Gastrocnemius medialis (tissue), 4 donors: ENCODE measurements at regions not wholly inside any gene's neighbourhood (a gene's known extent, or its start where the extent isn't known, plus 50 kb on each side); places are given as distances from the start of the nearest gene placed in this dataset.

ENCODE experiments used
- ATAC-seq, 2 donors: fragments of 150-250 bp; one replicate each; pipeline ENCODE4 v1.9.1; 2016
- DNase-seq, 2 donors: peaks; one replicate each; pipeline ENCODE4 v3.0.0-alpha.2; 2019
- H3K27ac ChIP-seq, 4 donors: fragments of 200-600 bp; sonication (generic); 1 replicate in 1 of 4; 2 replicates in 3 of 4; pipeline ENCODE4 v1.5.1; 2016 to 2018; ENCODE audit warnings: mild to moderate bottlenecking in 2 of 4, moderate library complexity in 1 of 4
- H3K27me3 ChIP-seq, 3 donors: fragments of 200-600 bp; sonication (generic) in 2 of 3; 1 replicate in 1 of 3; 2 replicates in 2 of 3; pipeline versions ENCODE4 v1.5.1 to v1.6.0; 2016 to 2019; ENCODE audit warnings: mild to moderate bottlenecking in 1 of 3, moderate library complexity in 1 of 3
- H3K36me3 ChIP-seq, 2 donors: fragments of 200-600 bp; sonication (generic) in 1 of 2; one replicate each; pipeline ENCODE4 v1.5.1; 2017 to 2018
- H3K4me1 ChIP-seq, 2 donors: fragments of 200-600 bp; sonication (generic) in 1 of 2; one replicate each; pipeline ENCODE4 v1.5.1; 2016 to 2017; ENCODE audit warnings: mild to moderate bottlenecking in 2 of 2
- H3K4me3 ChIP-seq, 4 donors: fragments of 200-600 bp; sonication (generic) in 3 of 4; 1 replicate in 1 of 4; 2 replicates in 3 of 4; pipeline ENCODE4 v1.5.1; 2016 to 2019; ENCODE audit warnings: mild to moderate bottlenecking in 2 of 4
- H3K9me3 ChIP-seq, 3 donors: fragments of 200-600 bp; sonication (generic) in 2 of 3; 1 replicate in 1 of 3; 2 replicates in 2 of 3; pipeline ENCODE4 v1.5.1; 2016 to 2019
- POLR2A ChIP-seq, 2 donors: fragments of 450-650 bp; IDR thresholded peaks; one replicate each; pipeline ENCODE4 v1.6.1; 2017; ENCODE audit warnings: antibody characterized with exemption in 2 of 2, mild to moderate bottlenecking in 2 of 2, moderate library complexity in 2 of 2
- in situ Hi-C, 4 donors: fragments of 200-750 bp; cut with MboI; loops; one replicate each; pipeline versions ENCODE4 v1.15.0 to v1.8.0; 2017; ENCODE audit warnings: low sequenced_read_pairs in 4 of 4
- intact Hi-C: fragments of 100-400 bp; cut with DNase I; formaldehyde crosslinking; loops from one replicate; pipeline ENCODE4 v1.15.1; 2023; ENCODE audit warnings: low total_unique reads
- TF ChIP-seq, protein P1 (sequence below), 5 experiments: fragments of 450-650 bp in 3 of 5; fragments of 200-600 bp in 2 of 5; sonication (generic) in 2 of 5; IDR thresholded peaks in 4 of 5; conservative IDR thresholded peaks in 1 of 5; 1 replicate in 4 of 5; 2 replicates in 1 of 5; pipeline ENCODE4 v1.5.1; 2016 to 2019; ENCODE audit warnings: antibody characterized with exemption in 5 of 5, mild to moderate bottlenecking in 3 of 5, moderate library complexity in 3 of 5

DNA sequence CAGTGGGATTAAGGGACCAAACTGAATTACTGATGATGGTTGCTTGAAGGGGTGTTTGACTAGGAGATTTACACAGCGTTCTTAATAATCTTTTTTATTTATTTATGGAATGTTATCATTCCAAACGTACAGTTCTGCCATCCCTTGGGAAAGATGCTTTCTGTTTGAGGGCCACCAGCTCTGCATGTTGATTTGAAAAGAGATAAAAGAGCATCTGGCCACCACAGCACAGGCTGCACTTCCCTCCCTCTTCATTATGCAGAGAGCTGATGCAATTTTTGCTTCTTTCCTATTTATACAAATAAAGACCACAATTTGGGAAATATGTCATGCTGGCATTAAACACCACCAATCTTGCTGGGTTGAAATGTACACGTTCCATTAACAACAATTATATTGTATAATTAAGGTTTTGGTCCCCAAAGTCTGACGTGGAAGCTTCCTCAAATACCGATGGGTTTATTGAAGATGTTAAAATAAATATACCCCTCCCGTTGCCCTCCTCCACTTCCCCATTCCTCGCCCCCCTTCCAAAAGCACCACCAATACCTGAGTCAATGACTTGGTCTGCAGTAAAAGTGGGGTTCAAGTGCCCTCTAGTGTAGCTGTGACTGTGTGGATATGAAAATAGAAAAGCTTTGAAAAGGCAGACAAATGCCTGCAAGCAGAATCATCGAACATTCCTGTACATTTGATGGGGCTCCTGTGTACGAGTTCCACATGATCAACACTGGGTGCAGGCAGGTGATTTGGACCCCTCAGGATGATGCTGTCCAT is 211.9 kb downstream of the HRH4 start:
- no peak overlapping the region for H3K27ac ChIP-seq
- in situ Hi-C loops, result no loop called here
- TF ChIP-seq POLR2A (IDR thresholded peaks at IDR 0.05), result no peak
- TF ChIP-seq, protein P1, sequence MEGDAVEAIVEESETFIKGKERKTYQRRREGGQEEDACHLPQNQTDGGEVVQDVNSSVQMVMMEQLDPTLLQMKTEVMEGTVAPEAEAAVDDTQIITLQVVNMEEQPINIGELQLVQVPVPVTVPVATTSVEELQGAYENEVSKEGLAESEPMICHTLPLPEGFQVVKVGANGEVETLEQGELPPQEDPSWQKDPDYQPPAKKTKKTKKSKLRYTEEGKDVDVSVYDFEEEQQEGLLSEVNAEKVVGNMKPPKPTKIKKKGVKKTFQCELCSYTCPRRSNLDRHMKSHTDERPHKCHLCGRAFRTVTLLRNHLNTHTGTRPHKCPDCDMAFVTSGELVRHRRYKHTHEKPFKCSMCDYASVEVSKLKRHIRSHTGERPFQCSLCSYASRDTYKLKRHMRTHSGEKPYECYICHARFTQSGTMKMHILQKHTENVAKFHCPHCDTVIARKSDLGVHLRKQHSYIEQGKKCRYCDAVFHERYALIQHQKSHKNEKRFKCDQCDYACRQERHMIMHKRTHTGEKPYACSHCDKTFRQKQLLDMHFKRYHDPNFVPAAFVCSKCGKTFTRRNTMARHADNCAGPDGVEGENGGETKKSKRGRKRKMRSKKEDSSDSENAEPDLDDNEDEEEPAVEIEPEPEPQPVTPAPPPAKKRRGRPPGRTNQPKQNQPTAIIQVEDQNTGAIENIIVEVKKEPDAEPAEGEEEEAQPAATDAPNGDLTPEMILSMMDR (IDR thresholded peaks at IDR 0.05 in 4 of 5, conservative IDR thresholded peaks at IDR 0.05 in 1 of 5), result no peak
- H3K9me3 ChIP-seq, result no peaks in the 10 kb centered on the region
- no peaks in the 10 kb centered on the region for H3K4me1 ChIP-seq
- intact Hi-C loops, result no loop called here
- ATAC-seq (no peak), DNase-seq (no peak)
- no peaks in the 10 kb centered on the region for H3K27me3 ChIP-seq
- no peaks in the 10 kb centered on the region for H3K36me3 ChIP-seq
- H3K4me3 ChIP-seq, result no peak overlapping the region

DNA sequence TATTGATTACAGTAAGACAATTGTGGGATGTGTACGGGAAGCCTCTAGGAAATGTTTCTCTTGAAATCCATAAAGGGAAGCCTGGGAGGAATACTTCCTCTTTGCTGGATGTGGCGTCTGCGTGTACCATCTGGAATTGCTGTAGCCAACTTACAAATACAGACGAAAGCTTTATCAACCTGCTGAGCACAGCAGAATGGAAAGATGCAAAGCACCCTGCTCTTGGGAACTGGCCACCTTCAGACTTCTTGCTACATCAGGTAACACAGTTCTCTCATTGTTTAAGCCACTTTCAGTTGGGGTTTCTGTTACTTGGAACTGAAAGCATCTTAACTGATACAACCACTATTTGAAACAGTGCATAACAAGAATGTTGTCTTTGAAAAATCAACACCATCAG is 213.8 kb downstream of the HRH4 start:
- in situ Hi-C loops, result no loop called here
- no peaks in the 10 kb centered on the region for H3K36me3 ChIP-seq
- ATAC-seq (no peak), DNase-seq (no peak)
- H3K27ac ChIP-seq, result no peak overlapping the region
- intact Hi-C loops, result no loop called here
- H3K4me3 ChIP-seq, result no peak overlapping the region
- no peak for TF ChIP-seq POLR2A (IDR thresholded peaks at IDR 0.05)
- TF ChIP-seq, protein P1 (IDR thresholded peaks at IDR 0.05 in 4 of 5, conservative IDR thresholded peaks at IDR 0.05 in 1 of 5), result no peak
- no peaks in the 10 kb centered on the region for H3K4me1 ChIP-seq
- no peaks in the 10 kb centered on the region for H3K27me3 ChIP-seq
- no peaks in the 10 kb centered on the region for H3K9me3 ChIP-seq

DNA sequence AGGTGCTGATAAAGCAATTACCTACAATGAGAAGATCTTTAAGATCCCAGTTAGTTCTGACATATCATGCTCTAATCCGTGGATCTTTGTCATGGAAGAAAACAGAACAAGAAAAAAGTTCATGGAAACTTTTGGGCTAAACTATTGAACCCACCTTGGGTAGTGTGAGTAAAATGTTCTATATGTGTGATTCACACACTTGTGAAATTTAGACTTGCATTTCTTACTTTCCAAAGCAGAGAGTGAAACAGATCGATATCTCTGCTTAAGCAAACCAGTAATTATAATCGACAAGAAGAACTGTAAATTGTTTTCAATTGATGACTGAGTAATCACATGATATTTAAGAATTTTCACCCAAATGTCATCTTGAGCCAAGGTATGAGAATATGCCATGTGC is 214.2 kb downstream of the HRH4 start:
- Histone ChIP-seq H3K36me3 (no peaks in the 10 kb centered on the region), H3K27me3 (no peaks in the 10 kb centered on the region), H3K9me3 (no peaks in the 10 kb centered on the region), H3K4me3 (no peak overlapping the region), H3K27ac (no peak overlapping the region), H3K4me1 (no peaks in the 10 kb centered on the region)
- ATAC-seq, result no peak
- in situ Hi-C loops (loop anchor here in 1 of 4 donors (25.0 kb wide), 1 partner anchor 113 kb away; no protein-coding TSS in a partner anchor), intact Hi-C loops (no loop called here)
- TF ChIP-seq, protein P1 (IDR thresholded peaks at IDR 0.05 in 4 of 5, conservative IDR thresholded peaks at IDR 0.05 in 1 of 5), result no peak
- no peak for TF ChIP-seq POLR2A (IDR thresholded peaks at IDR 0.05)
- DNase-seq, result no peak

DNA sequence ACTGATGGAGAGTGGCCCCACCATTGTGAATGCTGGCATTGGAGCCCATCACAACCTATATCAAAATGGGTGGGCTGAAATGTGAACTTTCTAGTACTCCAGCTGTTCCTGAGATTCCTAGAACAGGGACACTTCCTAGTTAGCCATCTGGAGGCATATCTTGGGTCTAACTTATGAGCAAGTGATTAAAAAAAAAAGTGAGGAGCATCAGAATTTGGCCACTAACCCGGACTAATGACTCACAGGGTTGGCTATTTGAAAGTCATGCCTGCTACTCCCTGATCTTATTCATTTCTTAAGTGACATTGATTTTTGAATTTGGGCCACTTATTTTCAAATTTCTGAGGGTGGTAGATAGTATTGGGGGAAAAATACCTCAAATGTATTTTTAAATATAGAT is 216.6 kb downstream of the HRH4 start:
- H3K27me3 ChIP-seq, result no peaks in the 10 kb centered on the region
- no peaks in the 10 kb centered on the region for H3K36me3 ChIP-seq
- no peak overlapping the region for H3K27ac ChIP-seq
- ATAC-seq (no peak), DNase-seq (no peak)
- intact Hi-C loops, result no loop called here
- H3K9me3 ChIP-seq, result no peaks in the 10 kb centered on the region
- in situ Hi-C loops, result loop anchor here in 1 of 4 donors (25.0 kb wide), 1 partner anchor 110 kb away; no protein-coding TSS in a partner anchor
- no peak overlapping the region for H3K4me3 ChIP-seq
- TF ChIP-seq, protein P1 (IDR thresholded peaks at IDR 0.05 in 4 of 5, conservative IDR thresholded peaks at IDR 0.05 in 1 of 5), result no peak
- no peak for TF ChIP-seq POLR2A (IDR thresholded peaks at IDR 0.05)
- no peaks in the 10 kb centered on the region for H3K4me1 ChIP-seq
